T-helper 1 cell treated with Interleukin-12 subunit alpha and Interleukin-12 subunit beta and Interleukin-4 antibody, amounts not matched to agents 30 ng/mL and 1 ng/mL, for 36 hours (primary cell): ENCODE measurements at regions not wholly inside any gene's neighbourhood (a gene's known extent, or its start where the extent isn't known, plus 50 kb on each side); places are given as distances from the start of the nearest gene placed in this dataset.

Source experiments
- intact Hi-C: fragments of 100-400 bp; cut with micrococcal nuclease; formaldehyde crosslinking; loops from one replicate; pipeline ENCODE4 v1.15.1; 2024

- intact Hi-C loops = no loop called here
Observed at GRCh38 chr10:93178226-93178625, 104.5 kb downstream of the CYP26A1 start.

- intact Hi-C loops = no loop called here
Observed at GRCh38 chr10:93180482-93180931, 106.8 kb downstream of the CYP26A1 start.

- intact Hi-C loops = no loop called here
Observed at GRCh38 chr10:93181271-93182048, 107.8 kb downstream of the CYP26A1 start.

- intact Hi-C loops = no loop called here
Observed at GRCh38 chr10:93182049-93182327, 108.3 kb downstream of the CYP26A1 start.

- intact Hi-C loops = no loop called here
Observed at GRCh38 chr10:93182790-93183189, 109.1 kb downstream of the CYP26A1 start.

- intact Hi-C loops = no loop called here
Observed at GRCh38 chr10:93186653-93187052, 113.0 kb downstream of the CYP26A1 start.

- intact Hi-C loops = no loop called here
Observed at GRCh38 chr10:93189944-93190343, 116.3 kb downstream of the CYP26A1 start.

GRCh38 chr10:93190372-93190771, 116.7 kb downstream of the CYP26A1 start:
- intact Hi-C loops = no loop called here

- intact Hi-C loops = no loop called here
Observed at GRCh38 chr10:93193906-93194305, 120.2 kb downstream of the CYP26A1 start.

- intact Hi-C loops = no loop called here
Observed at GRCh38 chr10:93198401-93199131, 124.9 kb downstream of the CYP26A1 start.

GRCh38 chr10:93199191-93199751, 125.6 kb downstream of the CYP26A1 start:
- intact Hi-C loops = no loop called here

- intact Hi-C loops = no loop called here
Observed at GRCh38 chr10:93204494-93205485, 131.1 kb downstream of the CYP26A1 start.

GRCh38 chr10:93206652-93207051, 133.0 kb downstream of the CYP26A1 start:
- intact Hi-C loops = no loop called here

GRCh38 chr10:93208717-93209464, 135.2 kb downstream of the CYP26A1 start:
- intact Hi-C loops = no loop called here

- intact Hi-C loops = no loop called here
Observed at GRCh38 chr10:93211991-93212390, 138.3 kb downstream of the CYP26A1 start.

GRCh38 chr10:93215312-93215711, 141.6 kb downstream of the CYP26A1 start:
- intact Hi-C loops = no loop called here

GRCh38 chr10:93216341-93216985, 142.8 kb downstream of the CYP26A1 start:
- intact Hi-C loops = no loop called here

- intact Hi-C loops = no loop called here
Observed at GRCh38 chr10:93218386-93218785, 144.7 kb downstream of the CYP26A1 start.

- intact Hi-C loops = no loop called here
Observed at GRCh38 chr10:93219347-93219746, 145.7 kb downstream of the CYP26A1 start.
